GM12874 (cell line): ENCODE measurements at regions not wholly inside any gene's neighbourhood (a gene's known extent, or its start where the extent isn't known, plus 50 kb on each side); places are given as distances from the start of the nearest gene placed in this dataset.

ENCODE experiments used
- TF ChIP-seq, protein P1 (sequence below): IDR thresholded peaks from 2 replicates; pipeline ENCODE4 v1.5.1; 2011; ENCODE audit warnings: low read depth, mild to moderate bottlenecking, control low read depth, low read length, moderate library complexity; ENCODE audit not compliant: insufficient read depth

- TF ChIP-seq, protein P1, sequence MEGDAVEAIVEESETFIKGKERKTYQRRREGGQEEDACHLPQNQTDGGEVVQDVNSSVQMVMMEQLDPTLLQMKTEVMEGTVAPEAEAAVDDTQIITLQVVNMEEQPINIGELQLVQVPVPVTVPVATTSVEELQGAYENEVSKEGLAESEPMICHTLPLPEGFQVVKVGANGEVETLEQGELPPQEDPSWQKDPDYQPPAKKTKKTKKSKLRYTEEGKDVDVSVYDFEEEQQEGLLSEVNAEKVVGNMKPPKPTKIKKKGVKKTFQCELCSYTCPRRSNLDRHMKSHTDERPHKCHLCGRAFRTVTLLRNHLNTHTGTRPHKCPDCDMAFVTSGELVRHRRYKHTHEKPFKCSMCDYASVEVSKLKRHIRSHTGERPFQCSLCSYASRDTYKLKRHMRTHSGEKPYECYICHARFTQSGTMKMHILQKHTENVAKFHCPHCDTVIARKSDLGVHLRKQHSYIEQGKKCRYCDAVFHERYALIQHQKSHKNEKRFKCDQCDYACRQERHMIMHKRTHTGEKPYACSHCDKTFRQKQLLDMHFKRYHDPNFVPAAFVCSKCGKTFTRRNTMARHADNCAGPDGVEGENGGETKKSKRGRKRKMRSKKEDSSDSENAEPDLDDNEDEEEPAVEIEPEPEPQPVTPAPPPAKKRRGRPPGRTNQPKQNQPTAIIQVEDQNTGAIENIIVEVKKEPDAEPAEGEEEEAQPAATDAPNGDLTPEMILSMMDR: no peak
Observed at GRCh38 chr5:21615195-21615765, 1237.9 kb downstream of the CDH12 start.

DNA sequence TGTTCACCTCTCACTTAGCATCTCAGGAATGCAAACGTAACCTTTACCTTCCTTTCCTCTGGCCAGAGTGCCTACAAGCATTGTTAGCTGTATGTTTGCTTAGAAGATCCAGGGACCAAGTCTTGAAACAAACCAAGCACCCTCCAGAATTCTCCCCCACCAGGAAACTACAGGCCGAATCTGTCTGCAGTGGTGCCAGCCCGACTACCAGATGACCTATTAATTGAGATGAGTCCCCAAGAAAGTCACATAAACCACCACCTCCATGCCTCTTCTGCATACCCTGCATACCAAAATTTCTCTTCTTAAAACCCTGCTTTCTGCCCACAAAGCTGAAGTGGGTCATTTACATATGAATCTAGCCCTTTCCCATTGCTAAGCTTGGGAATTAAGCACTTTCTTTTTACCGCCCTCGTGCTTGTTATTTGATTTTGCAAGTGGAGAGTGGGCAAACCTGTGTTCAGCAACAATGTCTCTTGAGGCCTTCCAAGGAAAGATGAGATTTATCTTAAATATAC, 1239.1 kb downstream of the CDH12 start:
- TF ChIP-seq, protein P1: no peak

DNA sequence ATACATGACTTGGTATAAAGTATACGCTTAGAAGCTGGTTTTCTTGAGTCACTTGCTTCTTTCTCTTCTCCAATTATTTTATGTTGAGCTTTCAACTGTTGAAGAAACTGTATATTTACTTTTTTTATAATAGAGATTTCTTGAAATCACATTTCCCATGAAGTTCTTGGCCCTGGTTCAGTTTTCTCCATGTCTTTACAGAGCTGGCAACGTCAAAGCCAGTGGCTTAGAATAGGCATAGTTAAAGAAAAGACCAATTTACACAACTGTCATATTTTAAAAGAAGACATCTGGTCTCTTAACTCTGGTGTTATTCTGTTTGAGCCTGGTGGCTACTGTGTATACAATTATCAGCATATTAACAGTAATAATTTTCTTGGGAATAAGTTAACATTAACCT, 1249.3 kb downstream of the CDH12 start:
- TF ChIP-seq, protein P1: no peak

DNA sequence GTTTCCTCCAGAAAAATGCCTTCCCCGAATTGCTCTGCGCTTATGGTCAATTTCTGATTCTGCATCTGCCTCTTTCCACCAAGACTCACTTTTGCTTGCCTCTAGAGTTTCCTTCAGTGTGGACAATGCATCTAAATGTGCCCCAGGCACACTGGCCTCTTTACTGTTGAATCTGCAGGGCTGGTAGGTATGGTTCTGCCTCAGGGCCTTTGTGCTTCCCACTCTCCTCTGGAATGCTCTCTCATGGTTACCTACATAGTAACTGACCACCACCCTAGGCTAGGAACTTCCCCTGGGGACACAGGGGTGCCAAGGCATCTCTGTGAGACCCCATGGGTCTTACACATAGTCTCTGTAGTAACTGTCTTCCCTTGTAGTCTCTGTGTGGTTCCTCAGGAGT, 1258.6 kb downstream of the CDH12 start:
- TF ChIP-seq, protein P1: no peak

DNA sequence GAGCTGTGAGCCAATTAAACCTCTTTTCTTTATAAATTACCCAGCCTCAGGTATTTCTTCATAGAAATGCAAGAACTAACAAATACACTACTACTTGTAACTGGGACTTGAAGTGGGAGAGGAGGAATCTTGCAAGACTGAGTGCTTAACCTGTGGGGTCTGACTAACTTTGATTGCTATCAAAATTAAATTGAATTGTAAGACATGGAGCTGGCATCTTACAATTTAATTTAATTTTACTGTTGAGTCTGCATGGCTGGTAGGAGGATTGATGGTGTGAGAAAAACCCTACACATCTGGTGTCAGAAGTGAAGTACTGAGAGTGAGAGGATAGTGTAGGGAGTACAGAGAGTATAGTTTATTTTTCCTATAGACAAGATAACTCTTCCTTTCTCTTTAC, 1259.9 kb downstream of the CDH12 start:
- TF ChIP-seq, protein P1: no peak

DNA sequence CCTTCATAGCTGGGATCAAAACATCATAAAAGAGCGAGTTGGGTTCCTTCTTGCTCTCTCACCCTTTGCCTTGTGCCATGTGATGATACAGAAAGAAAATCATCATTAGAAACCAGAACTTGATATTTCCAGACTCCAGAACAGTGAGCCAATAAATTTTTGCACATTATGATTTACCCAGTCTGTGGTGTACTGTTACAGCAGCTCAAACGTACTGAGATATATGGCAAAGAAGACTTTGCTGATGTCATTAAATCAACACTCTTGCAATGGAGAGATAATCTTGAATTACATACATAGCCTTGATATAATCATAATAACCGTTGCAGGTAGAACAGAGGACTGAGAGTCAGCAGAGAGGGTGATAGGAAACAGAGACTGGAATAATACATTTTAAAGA, 1271.6 kb downstream of the CDH12 start:
- TF ChIP-seq, protein P1: no peak

GRCh38 chr5:21574961-21575360, 1278.2 kb downstream of the CDH12 start:
- TF ChIP-seq, protein P1: no peak

DNA sequence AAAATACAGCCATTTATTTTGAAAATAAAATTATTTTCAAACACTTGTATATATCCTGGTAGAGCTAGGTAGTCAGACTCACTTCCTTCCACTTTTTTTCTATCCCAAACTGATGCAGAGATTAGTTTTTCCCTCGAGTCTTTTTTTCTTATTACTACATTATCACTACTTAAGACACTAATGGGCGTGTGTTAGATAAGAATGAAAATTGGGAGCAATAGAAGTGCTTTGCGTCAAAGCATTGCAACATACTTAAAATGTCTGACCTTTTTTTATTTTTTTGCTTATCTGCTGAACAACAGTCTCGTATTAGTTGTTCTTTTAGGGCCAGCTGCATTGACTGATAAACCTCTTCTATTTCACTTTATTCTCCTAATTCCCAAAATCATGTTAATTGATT, 1278.7 kb downstream of the CDH12 start:
- TF ChIP-seq, protein P1: no peak
